ENCODE measurements at regions not wholly inside any gene's neighbourhood (a gene's known extent, or its start where the extent isn't known, plus 50 kb on each side); places are given as distances from the start of the nearest gene placed in this dataset.
A peak's percentile ranks its signal among the peaks of the same experiment; 100 is the strongest.

GRCh38 chr6:155791891-155792290 lies 336.3 kb upstream of the NOX3 start:
- no peak for DNase-seq
- Histone ChIP-seq H3K4me1 (ENCODE audit: control insufficient read depth, insufficient read depth, low read length) (no peaks in the 10 kb centered on the region), H3K4me3 (ENCODE audit: low read length) (no peak overlapping the region), H3K9me3 (ENCODE audit: control insufficient read depth, low read depth, low read length) (no peaks in the 10 kb centered on the region), H3K27ac (ENCODE audit: low read length) (no peak overlapping the region), H3K36me3 (ENCODE audit: control insufficient read depth, insufficient read depth, low read length) (no peaks in the 10 kb centered on the region), H3K27me3 (ENCODE audit: control insufficient read depth, insufficient read depth, low read length) (no peaks in the 10 kb centered on the region)
- WGBS (ENCODE audit: insufficient coverage, low lambda C conversion rate) = 89% methylated on average over 1 of the region's 4 CpGs

DNA sequence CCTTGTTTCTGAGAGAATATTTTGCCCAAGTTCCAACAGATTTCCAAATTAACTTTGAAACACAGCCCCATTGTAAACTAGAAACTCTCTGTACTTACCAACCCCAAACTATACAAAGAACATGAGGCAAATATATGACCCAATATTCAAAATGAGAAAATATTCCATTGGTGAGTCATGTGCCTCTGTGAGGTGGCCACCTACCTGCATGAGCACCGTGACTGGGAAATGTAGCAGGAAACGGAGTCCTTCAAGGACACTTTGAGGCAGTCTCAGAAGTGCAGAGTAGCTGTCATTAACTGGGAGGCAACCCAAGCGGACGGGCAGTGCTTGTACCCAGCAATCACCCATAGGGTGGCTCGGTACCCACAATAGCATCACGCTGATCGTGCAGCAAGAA lies 335.5 kb upstream of the NOX3 start:
- WGBS (ENCODE audit: insufficient coverage, low lambda C conversion rate) = no CpG with 5 or more reads among the region's 7 CpGs

DNA sequence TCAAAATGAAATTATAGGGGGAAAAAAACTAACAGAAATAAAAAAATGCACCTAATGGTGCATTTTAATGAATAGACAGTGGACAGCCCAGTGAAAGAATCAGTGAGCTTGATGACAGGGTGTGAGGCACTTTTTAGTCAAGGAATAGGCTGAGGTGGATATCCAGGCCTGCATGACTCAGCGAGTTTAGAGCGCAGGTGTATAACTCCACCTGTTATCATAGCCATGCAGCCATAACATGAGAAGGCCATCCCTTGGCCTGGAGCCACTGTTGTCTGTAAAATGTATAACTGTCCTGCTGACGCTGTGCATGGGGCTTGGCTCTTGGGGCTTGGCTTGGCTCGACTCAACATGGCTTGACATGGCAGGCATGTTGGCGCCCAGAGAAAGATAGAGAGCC lies 331.5 kb upstream of the NOX3 start:
- H3K27me3 ChIP-seq (ENCODE audit: control insufficient read depth, insufficient read depth, low read length) = no peaks in the 10 kb centered on the region
- no CpG with 5 or more reads among the region's 5 CpGs for WGBS (ENCODE audit: insufficient coverage, low lambda C conversion rate)
- H3K4me1 ChIP-seq (ENCODE audit: control insufficient read depth, insufficient read depth, low read length) = no peaks in the 10 kb centered on the region
- no peaks in the 10 kb centered on the region for H3K9me3 ChIP-seq (ENCODE audit: control insufficient read depth, low read depth, low read length)
- H3K36me3 ChIP-seq (ENCODE audit: control insufficient read depth, insufficient read depth, low read length) = no peaks in the 10 kb centered on the region
- H3K27ac ChIP-seq (ENCODE audit: low read length) = no peak overlapping the region
- H3K4me3 ChIP-seq (ENCODE audit: low read length) = no peak overlapping the region
- no peak for DNase-seq

More for the DNA sequence above, 335.5 kb upstream of the NOX3 start:
- Histone ChIP-seq H3K27me3 (ENCODE audit: control insufficient read depth, insufficient read depth, low read length) (no peaks in the 10 kb centered on the region), H3K4me1 (ENCODE audit: control insufficient read depth, insufficient read depth, low read length) (no peaks in the 10 kb centered on the region), H3K27ac (ENCODE audit: low read length) (no peak overlapping the region), H3K9me3 (ENCODE audit: control insufficient read depth, low read depth, low read length) (no peaks in the 10 kb centered on the region), H3K36me3 (ENCODE audit: control insufficient read depth, insufficient read depth, low read length) (no peaks in the 10 kb centered on the region), H3K4me3 (ENCODE audit: low read length) (no peak overlapping the region)
- no peak for DNase-seq

DNA sequence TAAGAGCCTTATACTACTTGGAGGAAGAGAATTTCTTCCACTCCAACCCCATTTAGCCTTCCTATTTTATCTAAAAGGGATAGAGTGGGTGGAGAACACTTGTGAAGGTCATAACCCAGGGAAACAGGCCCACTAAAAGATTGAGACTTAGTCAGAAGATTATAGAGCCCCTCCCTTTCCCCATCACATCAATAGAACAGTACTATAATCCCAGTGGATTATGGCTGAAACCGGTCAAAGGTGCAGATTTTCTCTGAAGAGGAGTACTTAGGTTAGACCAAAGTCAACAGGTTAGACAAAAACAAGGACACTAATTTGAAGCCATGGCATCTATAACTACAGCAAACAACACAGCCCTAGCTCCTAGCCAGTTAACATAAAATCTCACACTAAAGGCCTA lies 330.9 kb upstream of the NOX3 start:
- no peak for DNase-seq
- Histone ChIP-seq H3K4me1 (ENCODE audit: control insufficient read depth, insufficient read depth, low read length) (no peaks in the 10 kb centered on the region), H3K27me3 (ENCODE audit: control insufficient read depth, insufficient read depth, low read length) (no peaks in the 10 kb centered on the region), H3K27ac (ENCODE audit: low read length) (no peak overlapping the region), H3K36me3 (ENCODE audit: control insufficient read depth, insufficient read depth, low read length) (no peaks in the 10 kb centered on the region), H3K9me3 (ENCODE audit: control insufficient read depth, low read depth, low read length) (no peaks in the 10 kb centered on the region), H3K4me3 (ENCODE audit: low read length) (no peak overlapping the region)
- no CpG with 5 or more reads among the region's 1 CpG for WGBS (ENCODE audit: insufficient coverage, low lambda C conversion rate)

DNA sequence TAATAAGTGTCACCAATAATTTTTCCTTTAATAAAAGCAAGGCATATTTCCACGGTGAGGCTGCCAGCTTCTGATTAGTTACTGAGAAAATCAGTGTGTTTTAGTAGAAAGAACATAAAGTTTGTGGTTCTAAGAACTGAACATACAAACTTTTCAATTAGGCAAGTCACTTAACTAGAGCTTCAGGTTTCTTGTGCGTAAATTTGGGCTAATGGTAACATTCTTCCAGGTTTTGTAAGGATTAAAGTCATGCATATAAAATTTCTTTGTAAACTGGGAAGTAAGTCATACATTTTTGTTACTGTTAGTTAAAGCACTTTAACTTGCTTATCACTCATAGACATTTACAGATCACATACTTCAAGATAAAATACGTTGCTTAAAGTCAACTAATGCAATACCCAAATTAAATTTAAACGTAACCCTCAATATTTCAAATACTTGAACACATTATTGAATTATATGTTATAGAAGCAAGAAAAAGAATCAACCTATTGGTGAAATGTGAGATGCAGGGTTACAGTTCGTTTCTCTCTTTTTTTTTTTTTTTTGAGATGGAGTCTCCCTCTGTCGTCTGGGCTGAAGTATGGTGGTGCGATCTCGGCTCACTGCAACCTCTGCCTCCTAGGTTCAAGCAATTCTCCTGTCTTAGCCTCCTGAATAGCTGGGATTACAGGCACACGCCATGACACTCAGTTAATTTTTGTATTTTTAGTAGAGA lies 327.3 kb upstream of the NOX3 start:
- no peak for DNase-seq
- Histone ChIP-seq H3K36me3 (ENCODE audit: control insufficient read depth, insufficient read depth, low read length) (no peaks in the 10 kb centered on the region), H3K27ac (ENCODE audit: low read length) (no peak overlapping the region), H3K27me3 (ENCODE audit: control insufficient read depth, insufficient read depth, low read length) (no peaks in the 10 kb centered on the region), H3K9me3 (ENCODE audit: control insufficient read depth, low read depth, low read length) (no peaks in the 10 kb centered on the region), H3K4me1 (ENCODE audit: control insufficient read depth, insufficient read depth, low read length) (no peaks in the 10 kb centered on the region), H3K4me3 (ENCODE audit: low read length) (no peak overlapping the region)
- whole genome bisulfite sequencing (ENCODE audit: insufficient coverage, low lambda C conversion rate) = 54% methylated on average over 3 of the region's 9 CpGs

DNA sequence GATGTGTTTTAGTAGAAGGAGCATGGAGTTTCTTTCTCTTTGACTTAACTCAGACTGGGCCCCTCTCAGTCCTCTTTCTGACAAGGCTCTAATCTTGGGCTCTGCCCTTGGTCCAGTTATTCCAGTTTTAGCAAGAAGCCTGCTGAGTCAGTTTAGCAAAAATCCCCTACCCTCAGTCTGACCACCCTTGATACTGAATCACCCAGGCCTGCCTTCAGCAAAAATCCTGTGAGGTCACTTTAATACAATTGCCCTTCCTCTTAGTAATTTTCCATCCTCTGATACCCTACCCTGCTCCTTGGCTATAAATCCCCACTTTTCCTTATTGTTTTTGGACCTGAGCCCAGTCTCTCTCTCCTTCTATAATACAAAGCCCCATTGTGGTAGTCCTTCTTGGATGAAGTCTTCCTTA lies 326.7 kb upstream of the NOX3 start:
- no peaks in the 10 kb centered on the region for H3K4me1 ChIP-seq (ENCODE audit: control insufficient read depth, insufficient read depth, low read length)
- H3K27ac ChIP-seq (ENCODE audit: low read length) = peak overlapping the region; percentile 24
- no peaks in the 10 kb centered on the region for H3K27me3 ChIP-seq (ENCODE audit: control insufficient read depth, insufficient read depth, low read length)
- no peaks in the 10 kb centered on the region for H3K9me3 ChIP-seq (ENCODE audit: control insufficient read depth, low read depth, low read length)
- peak; percentile 51 to 81 for DNase-seq
- no peaks in the 10 kb centered on the region for H3K36me3 ChIP-seq (ENCODE audit: control insufficient read depth, insufficient read depth, low read length)
- no peak overlapping the region for H3K4me3 ChIP-seq (ENCODE audit: low read length)

- H3K4me3 ChIP-seq (ENCODE audit: low read length) = no peak overlapping the region
- no peaks in the 10 kb centered on the region for H3K27me3 ChIP-seq (ENCODE audit: control insufficient read depth, insufficient read depth, low read length)
- no peaks in the 10 kb centered on the region for H3K36me3 ChIP-seq (ENCODE audit: control insufficient read depth, insufficient read depth, low read length)
- H3K9me3 ChIP-seq (ENCODE audit: control insufficient read depth, low read depth, low read length) = no peaks in the 10 kb centered on the region
- no peak overlapping the region for H3K27ac ChIP-seq (ENCODE audit: low read length)
- H3K4me1 ChIP-seq (ENCODE audit: control insufficient read depth, insufficient read depth, low read length) = no peaks in the 10 kb centered on the region
- no CpG with 5 or more reads among the region's 2 CpGs for WGBS (ENCODE audit: insufficient coverage, low lambda C conversion rate)
- DNase-seq = no peak
Observed at GRCh38 chr6:155779456-155779855, 323.8 kb upstream of the NOX3 start.

DNA sequence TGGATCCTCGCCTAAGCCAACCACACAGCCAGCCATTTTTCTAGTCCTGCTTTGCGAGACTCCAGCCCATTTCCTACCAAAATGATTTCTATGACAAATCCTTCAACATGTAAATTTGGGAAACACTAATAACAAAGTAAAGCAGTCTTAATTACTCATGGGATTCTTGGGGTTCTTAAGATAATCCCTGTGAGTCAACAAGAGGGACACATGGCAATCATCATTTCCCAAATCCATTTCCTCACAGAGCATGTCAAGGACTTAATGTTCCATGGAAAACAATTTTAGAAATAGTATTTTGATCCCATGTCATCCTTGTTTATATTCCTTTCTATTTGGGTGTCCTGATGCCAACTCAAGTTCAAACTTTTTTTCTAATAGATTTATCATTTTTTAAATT lies 322.7 kb upstream of the NOX3 start:
- no peaks in the 10 kb centered on the region for H3K27me3 ChIP-seq (ENCODE audit: control insufficient read depth, insufficient read depth, low read length)
- H3K27ac ChIP-seq (ENCODE audit: low read length) = no peak overlapping the region
- no CpG with 5 or more reads among the region's 2 CpGs for WGBS (ENCODE audit: insufficient coverage, low lambda C conversion rate)
- no peaks in the 10 kb centered on the region for H3K36me3 ChIP-seq (ENCODE audit: control insufficient read depth, insufficient read depth, low read length)
- H3K4me1 ChIP-seq (ENCODE audit: control insufficient read depth, insufficient read depth, low read length) = no peaks in the 10 kb centered on the region
- no peak overlapping the region for H3K4me3 ChIP-seq (ENCODE audit: low read length)
- no peaks in the 10 kb centered on the region for H3K9me3 ChIP-seq (ENCODE audit: control insufficient read depth, low read depth, low read length)
- DNase-seq = no peak

DNA sequence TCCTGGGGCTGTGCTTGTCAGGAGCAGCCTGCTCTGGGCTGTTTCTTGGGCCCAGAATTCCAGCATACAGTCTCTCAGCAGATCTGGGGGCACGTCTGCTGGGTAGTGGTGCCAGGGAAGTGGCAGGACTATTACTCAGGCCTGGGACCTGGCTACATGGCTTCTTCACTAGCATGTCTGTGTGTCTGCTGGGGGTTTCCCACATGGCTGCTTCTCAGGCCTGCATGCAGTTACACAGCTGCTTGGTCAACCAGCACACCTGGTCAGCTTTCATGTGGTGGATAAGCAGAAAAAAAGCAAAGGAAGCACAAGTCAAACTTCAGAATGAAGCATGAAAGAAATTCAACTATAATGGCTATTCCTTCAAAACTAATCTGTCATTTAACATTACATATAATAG lies 316.2 kb upstream of the NOX3 start:
- peaks cover 8% of the 10 kb centered on the region for H3K9me3 ChIP-seq (ENCODE audit: control insufficient read depth, low read depth, low read length)
- no peak for DNase-seq
- no peaks in the 10 kb centered on the region for H3K27me3 ChIP-seq (ENCODE audit: control insufficient read depth, insufficient read depth, low read length)
- no peaks in the 10 kb centered on the region for H3K4me1 ChIP-seq (ENCODE audit: control insufficient read depth, insufficient read depth, low read length)
- no peak overlapping the region for H3K27ac ChIP-seq (ENCODE audit: low read length)
- no peak overlapping the region for H3K4me3 ChIP-seq (ENCODE audit: low read length)
- WGBS (ENCODE audit: insufficient coverage, low lambda C conversion rate) = no CpG with 5 or more reads among the region's 1 CpG
- H3K36me3 ChIP-seq (ENCODE audit: control insufficient read depth, insufficient read depth, low read length) = no peaks in the 10 kb centered on the region

DNA sequence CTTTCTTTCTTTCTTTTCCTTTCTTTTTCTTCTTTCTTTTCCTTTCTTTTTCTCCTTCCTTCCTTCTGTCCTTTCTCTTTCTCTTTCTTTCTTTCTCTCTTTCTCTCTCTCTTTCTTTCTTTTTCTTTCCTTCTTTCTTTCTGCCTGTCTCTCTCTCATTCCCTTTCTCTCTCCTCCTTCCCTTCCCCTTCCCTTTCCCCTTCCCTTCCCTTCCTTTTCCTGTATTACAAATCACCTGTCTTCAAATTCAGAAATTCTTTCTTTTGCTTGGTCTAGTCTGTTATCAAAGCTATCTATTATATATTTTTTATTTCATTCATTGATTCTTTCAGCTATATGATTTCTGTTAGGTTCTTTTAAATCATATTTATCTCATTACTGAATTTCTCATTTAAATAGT lies 315.2 kb upstream of the NOX3 start:
- DNase-seq = no peak
- no peak overlapping the region for H3K4me3 ChIP-seq (ENCODE audit: low read length)

GRCh38 chr6:155770313-155770712 lies 314.7 kb upstream of the NOX3 start:
- no peaks in the 10 kb centered on the region for H3K36me3 ChIP-seq (ENCODE audit: control insufficient read depth, insufficient read depth, low read length)

More for the DNA sequence above, 315.2 kb upstream of the NOX3 start:
- Histone ChIP-seq H3K4me1 (ENCODE audit: control insufficient read depth, insufficient read depth, low read length) (no peaks in the 10 kb centered on the region), H3K27me3 (ENCODE audit: control insufficient read depth, insufficient read depth, low read length) (no peaks in the 10 kb centered on the region), H3K9me3 (ENCODE audit: control insufficient read depth, low read depth, low read length) (peaks cover 8% of the 10 kb centered on the region), H3K27ac (ENCODE audit: low read length) (no peak overlapping the region), H3K36me3 (ENCODE audit: control insufficient read depth, insufficient read depth, low read length) (no peaks in the 10 kb centered on the region)

More at GRCh38 chr6:155770313-155770712, 314.7 kb upstream of the NOX3 start:
- Histone ChIP-seq H3K27me3 (ENCODE audit: control insufficient read depth, insufficient read depth, low read length) (no peaks in the 10 kb centered on the region), H3K9me3 (ENCODE audit: control insufficient read depth, low read depth, low read length) (peaks cover 8% of the 10 kb centered on the region), H3K4me3 (ENCODE audit: low read length) (no peak overlapping the region), H3K27ac (ENCODE audit: low read length) (no peak overlapping the region), H3K4me1 (ENCODE audit: control insufficient read depth, insufficient read depth, low read length) (no peaks in the 10 kb centered on the region)
- DNase-seq = no peak

Measured in large intestine (tissue), 3 donors.